Suprapubic skin (tissue), 4 donors: ENCODE measurements at regions not wholly inside any gene's neighbourhood (a gene's known extent, or its start where the extent isn't known, plus 50 kb on each side); places are given as distances from the start of the nearest gene placed in this dataset.

Source experiments
- DNase-seq, 2 donors: peaks; one replicate each; pipeline ENCODE4 v3.0.0-alpha.2; 2019; ENCODE audit warnings: low spot score in 2 of 2
- H3K27ac ChIP-seq: fragments of 200-600 bp; sonication (generic); one replicate; pipeline ENCODE4 v1.5.1; 2019
- H3K27me3 ChIP-seq: fragments of 200-600 bp; sonication (generic); one replicate; pipeline ENCODE4 v1.5.1; 2019
- H3K36me3 ChIP-seq: fragments of 200-600 bp; sonication (generic); one replicate; pipeline ENCODE4 v1.5.1; 2019
- H3K4me1 ChIP-seq: fragments of 200-600 bp; sonication (generic); one replicate; pipeline ENCODE4 v1.5.1; 2019
- H3K4me3 ChIP-seq: fragments of 200-600 bp; sonication (generic); one replicate; pipeline ENCODE4 v1.5.1; 2019; ENCODE audit warnings: mild to moderate bottlenecking
- H3K9me3 ChIP-seq: fragments of 200-600 bp; sonication (generic); one replicate; pipeline ENCODE4 v1.5.1; 2019
- EP300 ChIP-seq: sonication (generic); formaldehyde crosslinking; IDR thresholded peaks from one replicate; pipeline ENCODE4 v1.6.1; 2017; ENCODE audit warnings: antibody characterized with exemption
- POLR2A ChIP-seq, 2 donors: fragments of 450-650 bp; IDR thresholded peaks; one replicate each; pipeline ENCODE4 v1.6.1; 2017; ENCODE audit warnings: antibody characterized with exemption in 2 of 2, mild to moderate bottlenecking in 2 of 2, moderate library complexity in 2 of 2
- POLR2AphosphoS5 ChIP-seq, 3 donors: sonication (generic); formaldehyde crosslinking; IDR thresholded peaks; one replicate each; pipeline ENCODE4 v1.6.1; 2017; ENCODE audit warnings: antibody characterized with exemption in 3 of 3
- WGBS: methylation state at CpG from one replicate; pipeline ENCODE4 v1.1.5; 2018; 5-methylcytosine and 5-hydroxymethylcytosine counted together
- TF ChIP-seq, protein P1 (sequence below), 2 donors: fragments of 200-600 bp in 1 of 2; fragments of 450-650 bp in 1 of 2; sonication (generic) in 1 of 2; IDR thresholded peaks; one replicate each; pipeline ENCODE4 v1.5.1; 2016 to 2019; ENCODE audit warnings: antibody characterized with exemption in 2 of 2, mild to moderate bottlenecking in 1 of 2, moderate library complexity in 1 of 2

DNA sequence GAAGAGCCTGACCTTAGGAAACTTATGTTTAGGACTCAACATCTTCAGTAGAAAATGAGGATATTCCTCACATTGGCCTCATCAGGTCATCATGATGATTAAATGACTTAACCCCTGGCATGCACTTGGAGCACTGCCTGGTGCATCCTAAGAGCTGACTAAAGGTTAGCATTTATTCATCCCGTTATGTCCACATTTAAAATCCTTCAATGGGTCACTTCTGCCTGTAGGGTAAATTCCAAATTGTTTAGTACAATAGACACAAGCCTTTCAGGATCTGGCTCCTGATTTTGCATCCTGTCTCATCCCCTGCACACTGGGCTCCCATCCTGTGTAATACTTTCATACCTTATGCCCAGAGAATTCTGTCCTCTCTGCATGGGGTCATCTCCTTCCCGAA is 195.2 kb upstream of the MCTP2 start:
- H3K4me1 ChIP-seq, result no peaks in the 10 kb centered on the region
- 94% methylated on average over 2 of the region's 2 CpGs for WGBS
- no peaks in the 10 kb centered on the region for H3K36me3 ChIP-seq
- no peaks in the 10 kb centered on the region for H3K9me3 ChIP-seq
- H3K27me3 ChIP-seq, result no peaks in the 10 kb centered on the region
- TF ChIP-seq, protein P1, sequence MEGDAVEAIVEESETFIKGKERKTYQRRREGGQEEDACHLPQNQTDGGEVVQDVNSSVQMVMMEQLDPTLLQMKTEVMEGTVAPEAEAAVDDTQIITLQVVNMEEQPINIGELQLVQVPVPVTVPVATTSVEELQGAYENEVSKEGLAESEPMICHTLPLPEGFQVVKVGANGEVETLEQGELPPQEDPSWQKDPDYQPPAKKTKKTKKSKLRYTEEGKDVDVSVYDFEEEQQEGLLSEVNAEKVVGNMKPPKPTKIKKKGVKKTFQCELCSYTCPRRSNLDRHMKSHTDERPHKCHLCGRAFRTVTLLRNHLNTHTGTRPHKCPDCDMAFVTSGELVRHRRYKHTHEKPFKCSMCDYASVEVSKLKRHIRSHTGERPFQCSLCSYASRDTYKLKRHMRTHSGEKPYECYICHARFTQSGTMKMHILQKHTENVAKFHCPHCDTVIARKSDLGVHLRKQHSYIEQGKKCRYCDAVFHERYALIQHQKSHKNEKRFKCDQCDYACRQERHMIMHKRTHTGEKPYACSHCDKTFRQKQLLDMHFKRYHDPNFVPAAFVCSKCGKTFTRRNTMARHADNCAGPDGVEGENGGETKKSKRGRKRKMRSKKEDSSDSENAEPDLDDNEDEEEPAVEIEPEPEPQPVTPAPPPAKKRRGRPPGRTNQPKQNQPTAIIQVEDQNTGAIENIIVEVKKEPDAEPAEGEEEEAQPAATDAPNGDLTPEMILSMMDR (IDR thresholded peaks at IDR 0.05), result no peak
- TF ChIP-seq EP300, result no peak
- no peak for TF ChIP-seq POLR2A (IDR thresholded peaks at IDR 0.05)
- no peak for TF ChIP-seq POLR2AphosphoS5 (IDR thresholded peaks at IDR 0.05)
- H3K27ac ChIP-seq, result no peak overlapping the region
- H3K4me3 ChIP-seq, result no peak overlapping the region
- DNase-seq, result no peak

- H3K4me1 ChIP-seq, result no peaks in the 10 kb centered on the region
- H3K36me3 ChIP-seq, result no peaks in the 10 kb centered on the region
- H3K4me3 ChIP-seq, result no peak overlapping the region
- 80% methylated on average over 6 of the region's 17 CpGs for WGBS
- no peaks in the 10 kb centered on the region for H3K9me3 ChIP-seq
- no peak overlapping the region for H3K27ac ChIP-seq
- no peaks in the 10 kb centered on the region for H3K27me3 ChIP-seq
- DNase-seq, result no peak
- TF ChIP-seq POLR2AphosphoS5 (IDR thresholded peaks at IDR 0.05) (no peak), POLR2A (IDR thresholded peaks at IDR 0.05) (no peak), EP300 (no peak)
- TF ChIP-seq, protein P1 (IDR thresholded peaks at IDR 0.05), result no peak
These were observed 197.7 kb upstream of the MCTP2 start for GRCh38 chr15:94033683-94034020.

GRCh38 chr15:94033014-94033682 is 198.2 kb upstream of the MCTP2 start:
- no peaks in the 10 kb centered on the region for H3K36me3 ChIP-seq
- no peak overlapping the region for H3K27ac ChIP-seq
- no peak for DNase-seq
- H3K9me3 ChIP-seq, result no peaks in the 10 kb centered on the region
- no peaks in the 10 kb centered on the region for H3K4me1 ChIP-seq
- H3K4me3 ChIP-seq, result no peak overlapping the region
- WGBS, result 78% methylated on average over 8 of the region's 8 CpGs
- no peak for TF ChIP-seq EP300
- TF ChIP-seq POLR2AphosphoS5 (IDR thresholded peaks at IDR 0.05), result no peak
- no peak for TF ChIP-seq POLR2A (IDR thresholded peaks at IDR 0.05)
- TF ChIP-seq, protein P1 (IDR thresholded peaks at IDR 0.05), result no peak
- H3K27me3 ChIP-seq, result no peaks in the 10 kb centered on the region

DNA sequence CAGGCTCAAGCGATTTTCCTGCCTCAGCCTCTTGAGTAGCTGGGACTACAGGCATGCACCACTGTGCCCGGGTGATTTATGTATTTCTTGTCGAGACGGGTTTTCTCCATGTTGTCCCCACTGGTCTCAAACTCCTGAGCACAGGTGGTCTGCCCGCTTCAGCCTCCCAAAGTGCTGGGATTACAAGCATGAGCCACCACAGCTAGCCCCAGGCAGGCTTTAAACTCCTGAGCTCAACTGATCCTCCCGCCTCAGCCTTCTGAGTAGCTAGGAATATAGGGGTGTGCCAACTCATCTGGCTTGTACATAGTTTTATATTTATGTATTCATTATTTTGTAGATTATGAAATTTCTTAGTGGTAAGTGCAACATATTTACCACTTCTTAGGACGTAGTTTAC is 198.8 kb upstream of the MCTP2 start:
- no peaks in the 10 kb centered on the region for H3K9me3 ChIP-seq
- 91% methylated on average over 7 of the region's 7 CpGs for WGBS
- DNase-seq, result no peak
- no peak overlapping the region for H3K4me3 ChIP-seq
- H3K27ac ChIP-seq, result no peak overlapping the region
- H3K4me1 ChIP-seq, result no peaks in the 10 kb centered on the region
- H3K36me3 ChIP-seq, result no peaks in the 10 kb centered on the region
- no peaks in the 10 kb centered on the region for H3K27me3 ChIP-seq
- TF ChIP-seq POLR2A (IDR thresholded peaks at IDR 0.05) (no peak), POLR2AphosphoS5 (IDR thresholded peaks at IDR 0.05) (no peak), EP300 (no peak)
- TF ChIP-seq, protein P1 (IDR thresholded peaks at IDR 0.05), result no peak

- Histone ChIP-seq H3K27ac (no peak overlapping the region), H3K4me1 (peaks cover 4% of the 10 kb centered on the region), H3K27me3 (no peaks in the 10 kb centered on the region), H3K4me3 (no peak overlapping the region), H3K9me3 (no peaks in the 10 kb centered on the region), H3K36me3 (no peaks in the 10 kb centered on the region)
- no peak for DNase-seq
- TF ChIP-seq, protein P1 (IDR thresholded peaks at IDR 0.05), result no peak
- TF ChIP-seq POLR2A (IDR thresholded peaks at IDR 0.05), result no peak
- TF ChIP-seq EP300, result no peak
- TF ChIP-seq POLR2AphosphoS5 (IDR thresholded peaks at IDR 0.05), result no peak
- 77% methylated on average over 1 of the region's 1 CpG for WGBS
These were observed 200.3 kb upstream of the MCTP2 start for GRCh38 chr15:94031072-94031471.
